WTC11 (cell line): ENCODE measurements at regions not wholly inside any gene's neighbourhood (a gene's known extent, or its start where the extent isn't known, plus 50 kb on each side); places are given as distances from the start of the nearest gene placed in this dataset.

Experiments
- ATF6 ChIP-seq: sonication (generic); formaldehyde crosslinking; IDR thresholded peaks from 2 replicates; pipeline ENCODE4 v1.8.1; 2023; ENCODE audit warnings: mild to moderate bottlenecking, missing genetic modification reagents
- ERG ChIP-seq: fragments of 250-450 bp; sonication (Bioruptor Pico); IDR thresholded peaks from 2 replicates; pipeline ENCODE4 v1.8.0; 2021; ENCODE audit warnings: mild to moderate bottlenecking
- HMGXB4 ChIP-seq: sonication (generic); formaldehyde crosslinking; IDR thresholded peaks from 2 replicates; pipeline ENCODE4 v1.8.1; 2023; ENCODE audit warnings: mild to moderate bottlenecking, moderate library complexity, missing genetic modification reagents
- KAT7 ChIP-seq: sonication (generic); formaldehyde crosslinking; IDR thresholded peaks from 2 replicates; pipeline ENCODE4 v1.8.1; 2023; ENCODE audit warnings: missing genetic modification reagents, mild to moderate bottlenecking, borderline replicate concordance
- NFYB ChIP-seq: sonication (generic); formaldehyde crosslinking; conservative IDR thresholded peaks from 2 replicates; pipeline ENCODE4 v1.8.0; 2022; ENCODE audit warnings: low read depth, missing genetic modification reagents
- NR3C1 ChIP-seq: sonication (generic); formaldehyde crosslinking; conservative IDR thresholded peaks from 2 replicates; pipeline ENCODE4 v1.8.1; 2023; ENCODE audit warnings: low read depth, mild to moderate bottlenecking, missing genetic modification reagents
- PREB ChIP-seq: sonication (generic); formaldehyde crosslinking; IDR thresholded peaks from 2 replicates; pipeline ENCODE4 v1.8.1; 2022; ENCODE audit warnings: mild to moderate bottlenecking, missing genetic modification reagents, moderate library complexity, borderline replicate concordance
- PRRX2 ChIP-seq: fragments of 250-450 bp; sonication (Bioruptor Pico); IDR thresholded peaks from 2 replicates; pipeline ENCODE4 v1.8.0; 2021; ENCODE audit warnings: mild to moderate bottlenecking
- ZNF138 ChIP-seq: sonication (generic); formaldehyde crosslinking; conservative IDR thresholded peaks from 2 replicates; pipeline ENCODE4 v1.8.1; 2022; ENCODE audit warnings: mild to moderate bottlenecking, moderate library complexity, missing genetic modification reagents
- TF ChIP-seq, protein P1 (sequence below): sonication (generic); formaldehyde crosslinking; IDR thresholded peaks from 2 replicates; pipeline ENCODE4 v1.8.1; 2022; ENCODE audit warnings: mild to moderate bottlenecking, moderate library complexity, missing genetic modification reagents
- TF ChIP-seq, protein P2 (sequence below): fragments of 200-600 bp; IDR thresholded peaks from 2 replicates; pipeline ENCODE4 v1.8.0; 2022; ENCODE audit warnings: antibody characterized with exemption
- TF ChIP-seq, protein P3 (sequence below): sonication (generic); formaldehyde crosslinking; IDR thresholded peaks from 2 replicates; pipeline ENCODE4 v1.8.1; 2022; ENCODE audit warnings: low read depth, mild to moderate bottlenecking, moderate library complexity, missing genetic modification reagents, borderline replicate concordance
- TF ChIP-seq, protein P4 (sequence below): sonication (generic); formaldehyde crosslinking; IDR thresholded peaks from 2 replicates; pipeline ENCODE4 v1.8.1; 2022; ENCODE audit warnings: low read depth, missing genetic modification reagents, borderline replicate concordance

- TF ChIP-seq KAT7 (CRISPR knock-in tag) (no peak), HMGXB4 (CRISPR knock-in tag) (no peak), ZNF138 (CRISPR knock-in tag) (no peak), PRRX2 (CRISPR knock-in tag) (no peak), ERG (no peak), NFYB (CRISPR knock-in tag) (no peak), ATF6 (CRISPR knock-in tag) (no peak), PREB (CRISPR knock-in tag) (no peak), NR3C1 (CRISPR knock-in tag) (no peak)
- TF ChIP-seq, protein P1, sequence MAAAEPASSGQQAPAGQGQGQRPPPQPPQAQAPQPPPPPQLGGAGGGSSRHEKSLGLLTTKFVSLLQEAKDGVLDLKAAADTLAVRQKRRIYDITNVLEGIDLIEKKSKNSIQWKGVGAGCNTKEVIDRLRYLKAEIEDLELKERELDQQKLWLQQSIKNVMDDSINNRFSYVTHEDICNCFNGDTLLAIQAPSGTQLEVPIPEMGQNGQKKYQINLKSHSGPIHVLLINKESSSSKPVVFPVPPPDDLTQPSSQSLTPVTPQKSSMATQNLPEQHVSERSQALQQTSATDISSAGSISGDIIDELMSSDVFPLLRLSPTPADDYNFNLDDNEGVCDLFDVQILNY (CRISPR knock-in tag), result no peak
- TF ChIP-seq, protein P2, sequence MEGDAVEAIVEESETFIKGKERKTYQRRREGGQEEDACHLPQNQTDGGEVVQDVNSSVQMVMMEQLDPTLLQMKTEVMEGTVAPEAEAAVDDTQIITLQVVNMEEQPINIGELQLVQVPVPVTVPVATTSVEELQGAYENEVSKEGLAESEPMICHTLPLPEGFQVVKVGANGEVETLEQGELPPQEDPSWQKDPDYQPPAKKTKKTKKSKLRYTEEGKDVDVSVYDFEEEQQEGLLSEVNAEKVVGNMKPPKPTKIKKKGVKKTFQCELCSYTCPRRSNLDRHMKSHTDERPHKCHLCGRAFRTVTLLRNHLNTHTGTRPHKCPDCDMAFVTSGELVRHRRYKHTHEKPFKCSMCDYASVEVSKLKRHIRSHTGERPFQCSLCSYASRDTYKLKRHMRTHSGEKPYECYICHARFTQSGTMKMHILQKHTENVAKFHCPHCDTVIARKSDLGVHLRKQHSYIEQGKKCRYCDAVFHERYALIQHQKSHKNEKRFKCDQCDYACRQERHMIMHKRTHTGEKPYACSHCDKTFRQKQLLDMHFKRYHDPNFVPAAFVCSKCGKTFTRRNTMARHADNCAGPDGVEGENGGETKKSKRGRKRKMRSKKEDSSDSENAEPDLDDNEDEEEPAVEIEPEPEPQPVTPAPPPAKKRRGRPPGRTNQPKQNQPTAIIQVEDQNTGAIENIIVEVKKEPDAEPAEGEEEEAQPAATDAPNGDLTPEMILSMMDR, result no peak
- TF ChIP-seq, protein P3, sequence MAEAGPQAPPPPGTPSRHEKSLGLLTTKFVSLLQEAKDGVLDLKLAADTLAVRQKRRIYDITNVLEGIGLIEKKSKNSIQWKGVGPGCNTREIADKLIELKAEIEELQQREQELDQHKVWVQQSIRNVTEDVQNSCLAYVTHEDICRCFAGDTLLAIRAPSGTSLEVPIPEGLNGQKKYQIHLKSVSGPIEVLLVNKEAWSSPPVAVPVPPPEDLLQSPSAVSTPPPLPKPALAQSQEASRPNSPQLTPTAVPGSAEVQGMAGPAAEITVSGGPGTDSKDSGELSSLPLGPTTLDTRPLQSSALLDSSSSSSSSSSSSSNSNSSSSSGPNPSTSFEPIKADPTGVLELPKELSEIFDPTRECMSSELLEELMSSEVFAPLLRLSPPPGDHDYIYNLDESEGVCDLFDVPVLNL (CRISPR knock-in tag), result no peak
- TF ChIP-seq, protein P4, sequence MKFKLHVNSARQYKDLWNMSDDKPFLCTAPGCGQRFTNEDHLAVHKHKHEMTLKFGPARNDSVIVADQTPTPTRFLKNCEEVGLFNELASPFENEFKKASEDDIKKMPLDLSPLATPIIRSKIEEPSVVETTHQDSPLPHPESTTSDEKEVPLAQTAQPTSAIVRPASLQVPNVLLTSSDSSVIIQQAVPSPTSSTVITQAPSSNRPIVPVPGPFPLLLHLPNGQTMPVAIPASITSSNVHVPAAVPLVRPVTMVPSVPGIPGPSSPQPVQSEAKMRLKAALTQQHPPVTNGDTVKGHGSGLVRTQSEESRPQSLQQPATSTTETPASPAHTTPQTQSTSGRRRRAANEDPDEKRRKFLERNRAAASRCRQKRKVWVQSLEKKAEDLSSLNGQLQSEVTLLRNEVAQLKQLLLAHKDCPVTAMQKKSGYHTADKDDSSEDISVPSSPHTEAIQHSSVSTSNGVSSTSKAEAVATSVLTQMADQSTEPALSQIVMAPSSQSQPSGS (CRISPR knock-in tag), result no peak
Observed at GRCh38 chr13:104936304-104936703, 1599.2 kb downstream of the EFNB2 start.
